HFFc6 (cell line): ENCODE measurements at regions not wholly inside any gene's neighbourhood (a gene's known extent, or its start where the extent isn't known, plus 50 kb on each side); places are given as distances from the start of the nearest gene placed in this dataset.

Experiments used
- DNase-seq: peaks from one replicate; pipeline ENCODE4 v3.0.0-alpha.2; 2018
- H3K27ac Mint-ChIP-seq: 2 replicates; pipeline ENCODE4 v1.8.0; 2020; ENCODE audit warnings: mild to moderate bottlenecking, mixed read lengths
- H3K27me3 Mint-ChIP-seq: 2 replicates; pipeline ENCODE4 v1.8.0; 2021; ENCODE audit warnings: mild to moderate bottlenecking, moderate library complexity, mixed read lengths; ENCODE audit not compliant: insufficient read depth
- H3K36me3 Mint-ChIP-seq: 2 replicates; pipeline ENCODE4 v1.8.0; 2021; ENCODE audit warnings: low read depth, mixed read lengths
- H3K4me1 Mint-ChIP-seq: 2 replicates; pipeline ENCODE4 v1.8.0; 2020; ENCODE audit warnings: low read depth, mixed read lengths
- H3K4me3 Mint-ChIP-seq: 2 replicates; pipeline ENCODE4 v1.8.0; 2020; ENCODE audit warnings: mild to moderate bottlenecking, moderate library complexity, mixed read lengths
- H3K9me3 Mint-ChIP-seq: 2 replicates; pipeline ENCODE4 v1.8.0; 2020; ENCODE audit warnings: mild to moderate bottlenecking, mixed read lengths
- CTCF ChIP-seq: fragments of 200-600 bp; sonication (generic); IDR thresholded peaks from 2 replicates; pipeline ENCODE4 v1.5.0; 2021; ENCODE audit warnings: antibody characterized with exemption, mild to moderate bottlenecking

GRCh38 chr5:158032246-158032645 is 173.3 kb upstream of the CLINT1 start:
- no peak overlapping the region for H3K4me3 Mint-ChIP-seq
- H3K4me1 Mint-ChIP-seq: no peaks in the 10 kb centered on the region
- H3K36me3 Mint-ChIP-seq: 0 out of 2 replicates have a peak, but pooled peaks cover 7% of the 10 kb centered on the region
- no peaks in the 10 kb centered on the region; the same call in 1 of the 2 replicates for H3K27me3 Mint-ChIP-seq
- H3K27ac Mint-ChIP-seq: no peak overlapping the region
- H3K9me3 Mint-ChIP-seq: peaks cover 31% of the 10 kb centered on the region
- DNase-seq: no peak
- TF ChIP-seq CTCF: no peak

GRCh38 chr5:158027806-158028775 is 169.1 kb upstream of the CLINT1 start:
- no peak for DNase-seq
- no peaks in the 10 kb centered on the region for H3K4me1 Mint-ChIP-seq
- TF ChIP-seq CTCF: no peak
- H3K36me3 Mint-ChIP-seq: no peaks in the 10 kb centered on the region
- H3K27me3 Mint-ChIP-seq: peaks cover 4% of the 10 kb centered on the region; the same call in 1 of the 2 replicates
- no peak overlapping the region for H3K27ac Mint-ChIP-seq
- H3K4me3 Mint-ChIP-seq: no peak overlapping the region
- H3K9me3 Mint-ChIP-seq: peaks cover 7% of the 10 kb centered on the region

DNA sequence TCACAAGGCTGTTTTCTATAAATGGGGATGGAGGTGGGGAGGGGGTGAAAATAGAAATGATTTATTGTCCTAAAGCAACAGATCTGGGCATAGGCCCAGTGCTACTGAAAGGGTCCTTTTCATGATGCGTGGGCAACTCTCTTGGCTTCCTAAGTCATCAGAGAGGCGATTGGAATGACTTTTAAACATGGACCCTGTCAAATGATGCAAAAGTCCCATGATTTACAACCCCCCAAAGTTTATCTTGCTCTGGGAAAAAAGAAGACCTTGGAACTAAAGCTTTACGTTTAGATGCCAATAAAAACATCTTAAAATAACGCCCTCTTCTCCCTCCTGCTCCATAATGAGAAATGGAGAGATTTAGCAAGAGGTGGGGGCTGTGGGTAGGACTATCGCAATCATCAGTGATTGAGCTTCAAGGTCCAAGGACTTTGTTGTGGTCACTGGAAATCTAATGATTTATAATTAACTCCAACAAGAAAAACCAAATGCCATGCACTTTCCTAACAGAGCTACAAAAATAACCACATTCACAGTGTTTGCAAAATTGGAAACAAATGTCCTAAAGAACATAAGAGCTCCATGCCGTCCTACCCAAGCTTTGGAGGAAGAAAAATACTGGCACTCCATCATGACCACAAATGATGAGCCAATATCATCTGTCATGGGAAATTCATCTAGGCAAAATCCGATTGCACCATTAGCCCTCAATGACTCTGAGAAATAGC is 167.5 kb upstream of the CLINT1 start:
- Mint-ChIP-seq H3K4me1 (no peaks in the 10 kb centered on the region), H3K27ac (no peak overlapping the region), H3K36me3 (no peaks in the 10 kb centered on the region), H3K9me3 (no peaks in the 10 kb centered on the region; the same call in 1 of the 2 replicates), H3K4me3 (no peak overlapping the region), H3K27me3 (peaks cover 4% of the 10 kb centered on the region; the same call in 1 of the 2 replicates)
- no peak for TF ChIP-seq CTCF
- DNase-seq: no peak

DNA sequence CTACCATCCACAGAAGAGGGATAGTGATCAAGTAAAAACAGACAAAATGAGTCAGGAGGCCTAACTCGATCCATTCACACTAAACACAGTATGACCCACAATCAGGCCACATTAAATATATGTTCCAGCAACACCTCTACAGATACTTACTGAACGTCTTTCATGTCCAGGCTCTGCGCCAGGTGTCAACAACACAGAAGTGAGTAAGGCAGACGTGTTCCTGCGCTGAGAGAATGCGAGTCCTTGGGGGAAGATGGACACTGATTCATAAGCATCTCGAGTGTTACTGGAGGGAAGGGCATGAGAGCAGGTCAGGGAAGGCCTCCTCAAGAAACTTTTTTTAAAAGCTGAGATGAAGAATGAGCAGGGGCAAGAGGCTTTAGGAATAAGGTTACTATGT is 164.3 kb upstream of the CLINT1 start:
- Mint-ChIP-seq H3K9me3 (no peaks in the 10 kb centered on the region; the same call in 1 of the 2 replicates), H3K36me3 (no peaks in the 10 kb centered on the region), H3K27ac (no peak overlapping the region), H3K27me3 (peaks cover 4% of the 10 kb centered on the region; the same call in 1 of the 2 replicates), H3K4me1 (no peaks in the 10 kb centered on the region), H3K4me3 (no peak overlapping the region)
- no peak for DNase-seq
- TF ChIP-seq CTCF: no peak

- Mint-ChIP-seq H3K36me3 (no peaks in the 10 kb centered on the region), H3K9me3 (no peaks in the 10 kb centered on the region; the same call in 1 of the 2 replicates), H3K4me1 (no peaks in the 10 kb centered on the region), H3K27ac (no peak overlapping the region), H3K27me3 (peaks cover 4% of the 10 kb centered on the region; the same call in 1 of the 2 replicates), H3K4me3 (no peak overlapping the region)
- no peak for TF ChIP-seq CTCF
- no peak for DNase-seq
These were observed 163.9 kb upstream of the CLINT1 start for GRCh38 chr5:158022837-158023236.
